SK-N-SH (cell line): ENCODE measurements at regions not wholly inside any gene's neighbourhood (a gene's known extent, or its start where the extent isn't known, plus 50 kb on each side); places are given as distances from the start of the nearest gene placed in this dataset.

Source experiments
- TAF1 ChIP-seq: IDR thresholded peaks from 2 replicates; pipeline ENCODE4 v1.6.1; 2012; ENCODE audit warnings: low read depth, mild to moderate bottlenecking, low read length, moderate library complexity, borderline replicate concordance
- TF ChIP-seq, protein P1 (sequence below): fragments of 200-600 bp; sonication (generic); IDR thresholded peaks from 2 replicates; pipeline ENCODE4 v1.6.1; 2017; ENCODE audit warnings: antibody characterized with exemption, mild to moderate bottlenecking, moderate library complexity

DNA sequence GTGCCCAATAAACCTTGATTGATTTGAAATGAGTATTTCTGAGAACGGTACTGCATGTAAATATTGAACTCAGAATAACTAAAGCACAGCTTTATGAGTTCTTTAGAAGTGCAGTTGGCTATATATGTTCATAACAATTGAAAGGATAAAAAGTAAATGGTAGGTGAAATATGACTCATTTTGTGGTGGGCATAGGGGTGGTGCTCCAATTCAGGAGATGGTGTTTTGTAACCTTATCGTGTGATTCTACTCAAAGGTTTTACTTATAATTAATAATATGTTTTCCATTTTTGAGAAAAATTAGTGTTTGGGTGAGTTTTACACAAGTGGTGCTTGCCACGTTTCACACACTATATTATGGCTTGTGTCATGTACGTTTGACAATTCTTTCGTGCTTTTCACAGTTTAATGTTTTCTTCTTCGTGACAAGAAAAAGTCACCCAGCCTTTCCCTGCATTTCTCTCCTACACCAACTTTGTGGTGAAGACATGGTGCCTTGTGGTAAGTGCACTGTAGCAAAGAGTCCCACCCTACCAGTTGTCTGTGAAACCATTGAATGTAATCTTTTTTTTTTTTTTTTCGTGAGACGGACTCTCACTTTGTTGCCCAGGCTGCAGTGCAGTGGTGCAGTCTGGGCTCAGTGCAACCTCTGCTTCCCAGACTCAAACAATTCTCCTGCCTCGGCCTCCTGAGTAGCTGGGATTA is 492.5 kb upstream of the SGCD start:
- TF ChIP-seq, protein P1, sequence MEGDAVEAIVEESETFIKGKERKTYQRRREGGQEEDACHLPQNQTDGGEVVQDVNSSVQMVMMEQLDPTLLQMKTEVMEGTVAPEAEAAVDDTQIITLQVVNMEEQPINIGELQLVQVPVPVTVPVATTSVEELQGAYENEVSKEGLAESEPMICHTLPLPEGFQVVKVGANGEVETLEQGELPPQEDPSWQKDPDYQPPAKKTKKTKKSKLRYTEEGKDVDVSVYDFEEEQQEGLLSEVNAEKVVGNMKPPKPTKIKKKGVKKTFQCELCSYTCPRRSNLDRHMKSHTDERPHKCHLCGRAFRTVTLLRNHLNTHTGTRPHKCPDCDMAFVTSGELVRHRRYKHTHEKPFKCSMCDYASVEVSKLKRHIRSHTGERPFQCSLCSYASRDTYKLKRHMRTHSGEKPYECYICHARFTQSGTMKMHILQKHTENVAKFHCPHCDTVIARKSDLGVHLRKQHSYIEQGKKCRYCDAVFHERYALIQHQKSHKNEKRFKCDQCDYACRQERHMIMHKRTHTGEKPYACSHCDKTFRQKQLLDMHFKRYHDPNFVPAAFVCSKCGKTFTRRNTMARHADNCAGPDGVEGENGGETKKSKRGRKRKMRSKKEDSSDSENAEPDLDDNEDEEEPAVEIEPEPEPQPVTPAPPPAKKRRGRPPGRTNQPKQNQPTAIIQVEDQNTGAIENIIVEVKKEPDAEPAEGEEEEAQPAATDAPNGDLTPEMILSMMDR: no peak
- no peak for TF ChIP-seq TAF1
